Lower leg skin (tissue), 4 donors: ENCODE measurements at regions not wholly inside any gene's neighbourhood (a gene's known extent, or its start where the extent isn't known, plus 50 kb on each side); places are given as distances from the start of the nearest gene placed in this dataset.

Experiments
- DNase-seq, 2 donors: peaks; one replicate each; pipeline ENCODE4 v3.0.0-alpha.2; 2019; ENCODE audit warnings: low spot score in 2 of 2
- H3K4me3 ChIP-seq: fragments of 200-600 bp; sonication (generic); 2 replicates; pipeline ENCODE4 v1.5.1; 2017; ENCODE audit warnings: mild to moderate bottlenecking, low read depth; ENCODE audit not compliant: poor library complexity, severe bottlenecking
- POLR2A ChIP-seq, 2 donors: fragments of 450-650 bp; IDR thresholded peaks; one replicate each; pipeline ENCODE4 v1.6.1; 2016 to 2017; ENCODE audit warnings: antibody characterized with exemption in 2 of 2, mild to moderate bottlenecking in 1 of 2, moderate library complexity in 1 of 2
- WGBS, 2 donors: methylation state at CpG; one replicate each; pipeline ENCODE4 v1.1.5; 2018; 5-methylcytosine and 5-hydroxymethylcytosine counted together
- intact Hi-C: fragments of 100-400 bp; cut with DNase I; formaldehyde crosslinking; loops from one replicate; pipeline ENCODE4 v1.15.0; 2023; ENCODE audit warnings: low total_unique reads
- TF ChIP-seq, protein P1 (sequence below), 3 donors: fragments of 450-650 bp; IDR thresholded peaks; one replicate each; pipeline ENCODE4 v1.5.1; 2016; ENCODE audit warnings: antibody characterized with exemption in 3 of 3, mild to moderate bottlenecking in 3 of 3, moderate library complexity in 2 of 3

DNA sequence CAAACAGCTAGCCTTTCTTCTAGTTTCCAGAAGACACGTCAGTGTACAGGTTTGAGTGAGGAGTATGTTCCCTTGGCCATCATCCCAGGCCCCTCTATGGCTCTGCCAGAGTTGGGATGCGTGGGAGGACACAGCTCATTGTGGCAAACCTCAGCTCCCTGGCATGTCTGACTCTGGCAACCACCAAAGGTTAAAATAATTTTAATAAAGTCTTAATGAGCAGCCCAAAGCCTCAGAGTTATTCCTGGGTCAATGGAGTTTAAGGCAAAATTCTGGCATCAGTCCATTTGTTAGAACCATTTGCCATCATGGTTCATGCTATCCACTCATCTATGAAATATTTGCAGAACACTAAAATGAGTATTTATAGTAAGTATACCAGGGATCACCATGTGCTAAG, 79.8 kb upstream of the PAPPA start:
- no peak overlapping the region for H3K4me3 ChIP-seq
- 40 to 53% methylated on average over 2 of the region's 2 CpGs for WGBS, 2 donors
- DNase-seq: no peak
- intact Hi-C loops: no loop called here
- TF ChIP-seq POLR2A (IDR thresholded peaks at IDR 0.05): no peak
- TF ChIP-seq, protein P1, sequence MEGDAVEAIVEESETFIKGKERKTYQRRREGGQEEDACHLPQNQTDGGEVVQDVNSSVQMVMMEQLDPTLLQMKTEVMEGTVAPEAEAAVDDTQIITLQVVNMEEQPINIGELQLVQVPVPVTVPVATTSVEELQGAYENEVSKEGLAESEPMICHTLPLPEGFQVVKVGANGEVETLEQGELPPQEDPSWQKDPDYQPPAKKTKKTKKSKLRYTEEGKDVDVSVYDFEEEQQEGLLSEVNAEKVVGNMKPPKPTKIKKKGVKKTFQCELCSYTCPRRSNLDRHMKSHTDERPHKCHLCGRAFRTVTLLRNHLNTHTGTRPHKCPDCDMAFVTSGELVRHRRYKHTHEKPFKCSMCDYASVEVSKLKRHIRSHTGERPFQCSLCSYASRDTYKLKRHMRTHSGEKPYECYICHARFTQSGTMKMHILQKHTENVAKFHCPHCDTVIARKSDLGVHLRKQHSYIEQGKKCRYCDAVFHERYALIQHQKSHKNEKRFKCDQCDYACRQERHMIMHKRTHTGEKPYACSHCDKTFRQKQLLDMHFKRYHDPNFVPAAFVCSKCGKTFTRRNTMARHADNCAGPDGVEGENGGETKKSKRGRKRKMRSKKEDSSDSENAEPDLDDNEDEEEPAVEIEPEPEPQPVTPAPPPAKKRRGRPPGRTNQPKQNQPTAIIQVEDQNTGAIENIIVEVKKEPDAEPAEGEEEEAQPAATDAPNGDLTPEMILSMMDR (IDR thresholded peaks at IDR 0.05): no peak

DNA sequence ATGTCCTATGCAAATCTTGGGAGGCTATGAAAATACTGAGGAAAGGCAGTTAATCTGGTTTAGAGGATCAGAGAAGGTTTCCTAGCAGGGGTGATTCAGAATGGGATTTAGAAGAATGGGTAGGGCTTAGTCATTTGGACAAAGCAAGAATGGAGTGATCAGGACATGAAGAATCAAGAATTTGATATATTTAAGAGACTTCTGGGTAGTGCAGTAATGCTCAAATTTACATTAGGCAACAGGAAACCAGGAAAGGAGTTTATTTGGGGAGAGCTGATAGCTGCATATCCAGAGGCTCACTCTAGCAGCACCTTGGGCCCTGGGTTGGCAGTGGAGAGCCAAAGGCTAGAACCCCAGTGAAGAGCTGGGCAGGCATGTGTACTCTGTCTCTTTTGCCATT, 78.9 kb upstream of the PAPPA start:
- DNase-seq: no peak
- no peak overlapping the region for H3K4me3 ChIP-seq
- intact Hi-C loops: no loop called here
- no peak for TF ChIP-seq POLR2A (IDR thresholded peaks at IDR 0.05)
- TF ChIP-seq, protein P1 (IDR thresholded peaks at IDR 0.05): no peak

DNA sequence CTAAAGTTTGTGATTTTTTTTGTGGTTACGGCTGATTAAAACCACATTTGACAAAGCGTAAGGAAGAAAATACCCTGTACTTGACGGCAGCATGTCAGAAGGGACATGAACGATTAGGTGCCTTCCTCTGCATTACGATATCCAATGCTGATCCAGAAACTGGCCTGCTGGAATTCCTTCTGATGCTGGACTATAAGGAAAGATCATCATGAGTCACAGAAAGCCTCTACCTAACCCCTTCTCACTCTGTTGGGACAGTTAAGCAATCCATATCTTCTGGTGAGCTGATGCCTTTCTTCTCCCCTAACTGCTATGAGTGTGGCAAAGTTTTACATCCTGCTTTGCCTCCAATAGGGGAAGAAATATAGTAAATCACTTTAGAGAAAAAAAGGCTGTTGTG, 78.4 kb upstream of the PAPPA start:
- TF ChIP-seq, protein P1 (IDR thresholded peaks at IDR 0.05): no peak
- TF ChIP-seq POLR2A (IDR thresholded peaks at IDR 0.05): no peak
- no peak overlapping the region for H3K4me3 ChIP-seq
- DNase-seq: no peak
- intact Hi-C loops: no loop called here
- 77 to 85% methylated on average over 5 of the region's 5 CpGs for WGBS, 2 donors

DNA sequence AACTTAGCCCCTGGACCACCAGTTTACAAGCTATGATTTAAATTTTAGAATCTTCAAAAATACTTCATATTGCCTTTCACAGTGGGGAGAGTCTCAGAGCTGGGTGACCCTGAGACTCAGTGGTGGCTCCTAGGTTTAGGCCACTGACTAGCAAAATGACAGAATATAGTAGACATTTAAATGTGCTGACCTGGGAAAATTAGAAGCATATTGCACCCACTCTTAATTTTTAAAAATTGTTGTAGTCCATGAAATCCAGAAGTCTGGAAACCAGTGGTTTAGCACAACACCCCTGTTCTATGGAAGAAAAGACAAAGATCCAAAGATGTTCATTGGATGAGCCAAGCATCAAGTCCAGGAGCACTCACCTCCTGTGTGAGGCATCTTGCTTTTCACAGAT, 75.0 kb upstream of the PAPPA start:
- intact Hi-C loops: no loop called here
- DNase-seq: no peak
- TF ChIP-seq, protein P1 (IDR thresholded peaks at IDR 0.05): no peak
- TF ChIP-seq POLR2A (IDR thresholded peaks at IDR 0.05): no peak
- no peak overlapping the region for H3K4me3 ChIP-seq

DNA sequence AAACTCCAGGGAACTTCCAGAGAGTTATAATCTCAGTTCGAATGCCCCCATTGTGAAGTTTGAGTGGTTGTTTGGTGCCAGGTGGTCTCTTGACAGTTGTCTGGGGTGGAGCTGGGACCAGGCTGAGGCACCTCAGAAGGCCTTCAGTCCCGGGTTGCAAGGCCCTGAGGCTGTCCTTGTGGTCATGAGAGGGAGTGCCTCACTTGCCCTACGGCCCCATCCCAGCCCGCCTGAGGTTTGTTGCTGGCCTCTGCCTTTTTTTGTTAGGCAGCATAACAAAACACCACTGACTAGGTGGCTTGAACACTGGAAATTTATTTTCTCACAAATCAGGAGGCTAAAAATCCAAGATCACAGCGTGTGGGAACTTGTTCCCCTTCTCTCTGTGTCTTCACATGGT, 73.0 kb upstream of the PAPPA start:
- no peak for DNase-seq
- no peak overlapping the region for H3K4me3 ChIP-seq
- intact Hi-C loops: no loop called here
- TF ChIP-seq, protein P1 (IDR thresholded peaks at IDR 0.05): no peak
- no peak for TF ChIP-seq POLR2A (IDR thresholded peaks at IDR 0.05)
- WGBS, 2 donors: 68 to 71% methylated on average over 5 of the region's 5 CpGs

DNA sequence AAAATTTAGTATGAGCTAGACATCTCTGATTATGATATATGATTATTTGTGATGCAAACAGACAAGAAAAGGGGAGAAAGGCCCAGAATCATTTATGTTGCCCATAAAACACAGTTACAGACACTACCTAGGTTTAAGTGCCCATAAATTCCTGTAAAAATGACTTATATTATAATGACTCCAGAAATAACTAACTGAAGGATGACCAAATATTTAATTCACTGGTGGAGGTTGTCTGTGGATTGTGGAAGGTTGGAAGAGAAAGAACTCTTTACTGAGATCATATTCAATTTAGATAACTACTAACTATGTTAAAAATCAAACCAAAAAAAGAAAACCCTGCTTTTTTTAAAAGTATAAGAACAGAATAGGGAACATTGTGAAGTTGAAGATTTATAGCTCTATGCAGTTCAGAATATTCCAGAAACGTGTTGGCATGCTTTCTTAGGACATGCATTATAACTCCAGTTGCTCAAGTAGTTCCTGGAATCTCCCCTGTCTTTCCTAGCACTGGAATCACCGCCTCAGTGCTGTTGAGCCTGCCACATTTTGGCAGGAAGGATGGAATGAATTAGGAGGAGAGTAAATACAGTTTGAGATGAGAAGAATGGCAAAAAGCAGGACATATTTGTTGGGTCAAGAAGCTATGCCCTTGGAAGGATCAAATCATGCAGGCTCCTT, 72.0 kb upstream of the PAPPA start:
- DNase-seq: no peak
- intact Hi-C loops: no loop called here
- 22 to 28% methylated on average over 2 of the region's 2 CpGs for WGBS, 2 donors

More for the DNA sequence above, 72.0 kb upstream of the PAPPA start:
- TF ChIP-seq, protein P1 (IDR thresholded peaks at IDR 0.05): no peak
- no peak for TF ChIP-seq POLR2A (IDR thresholded peaks at IDR 0.05)
- no peak overlapping the region for H3K4me3 ChIP-seq
